ENCODE measurements at regions not wholly inside any gene's neighbourhood (a gene's known extent, or its start where the extent isn't known, plus 50 kb on each side); places are given as distances from the start of the nearest gene placed in this dataset.

GRCh38 chr6:10112871-10113549, 301.9 kb downstream of the TFAP2A start:
- TF ChIP-seq TAF1 (IDR thresholded peaks at IDR 0.05; ENCODE audit: borderline replicate concordance, insufficient read depth, low read length) (no peak), REST (IDR thresholded peaks at IDR 0.05; ENCODE audit: insufficient read depth in 1 of 2, low read depth in 2 of 2, low read length in 2 of 2) (no peak), FOXP2 (optimal IDR thresholded peaks at IDR 0.05; ENCODE audit: borderline replicate concordance, extremely low read depth, extremely low read length, insufficient read depth) (no peak), SIN3A (IDR thresholded peaks at IDR 0.05; ENCODE audit: borderline replicate concordance, insufficient read depth, low read length) (no peak), POLR2AphosphoS5 (IDR thresholded peaks at IDR 0.05; ENCODE audit: low read depth, low read length) (no peak)

DNA sequence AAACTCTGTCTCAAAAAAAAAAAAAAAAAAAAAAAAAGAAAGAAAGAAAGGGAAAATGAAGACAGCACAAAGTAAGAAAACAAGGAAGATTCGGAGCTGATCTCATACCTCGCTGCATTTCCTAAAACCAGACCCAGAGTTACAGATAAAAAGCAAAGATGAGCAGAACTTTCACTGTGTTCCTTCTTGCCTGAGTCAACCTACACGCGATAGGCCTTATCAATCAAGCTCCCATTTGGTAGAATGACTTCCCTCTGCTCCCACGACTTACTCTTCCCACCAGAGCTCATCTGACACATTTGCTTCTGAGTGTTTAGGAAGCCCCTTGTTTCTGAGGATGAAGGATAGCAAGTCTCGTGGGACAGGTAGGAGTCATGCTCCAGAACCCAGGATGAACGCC, 302.9 kb downstream of the TFAP2A start:
- TF ChIP-seq POLR2AphosphoS5 (IDR thresholded peaks at IDR 0.05; ENCODE audit: low read depth, low read length) (no peak), REST (IDR thresholded peaks at IDR 0.05; ENCODE audit: insufficient read depth in 1 of 2, low read depth in 2 of 2, low read length in 2 of 2) (no peak), SIN3A (IDR thresholded peaks at IDR 0.05; ENCODE audit: borderline replicate concordance, insufficient read depth, low read length) (no peak), FOXP2 (optimal IDR thresholded peaks at IDR 0.05; ENCODE audit: borderline replicate concordance, extremely low read depth, extremely low read length, insufficient read depth) (no peak), TAF1 (IDR thresholded peaks at IDR 0.05; ENCODE audit: borderline replicate concordance, insufficient read depth, low read length) (no peak)

DNA sequence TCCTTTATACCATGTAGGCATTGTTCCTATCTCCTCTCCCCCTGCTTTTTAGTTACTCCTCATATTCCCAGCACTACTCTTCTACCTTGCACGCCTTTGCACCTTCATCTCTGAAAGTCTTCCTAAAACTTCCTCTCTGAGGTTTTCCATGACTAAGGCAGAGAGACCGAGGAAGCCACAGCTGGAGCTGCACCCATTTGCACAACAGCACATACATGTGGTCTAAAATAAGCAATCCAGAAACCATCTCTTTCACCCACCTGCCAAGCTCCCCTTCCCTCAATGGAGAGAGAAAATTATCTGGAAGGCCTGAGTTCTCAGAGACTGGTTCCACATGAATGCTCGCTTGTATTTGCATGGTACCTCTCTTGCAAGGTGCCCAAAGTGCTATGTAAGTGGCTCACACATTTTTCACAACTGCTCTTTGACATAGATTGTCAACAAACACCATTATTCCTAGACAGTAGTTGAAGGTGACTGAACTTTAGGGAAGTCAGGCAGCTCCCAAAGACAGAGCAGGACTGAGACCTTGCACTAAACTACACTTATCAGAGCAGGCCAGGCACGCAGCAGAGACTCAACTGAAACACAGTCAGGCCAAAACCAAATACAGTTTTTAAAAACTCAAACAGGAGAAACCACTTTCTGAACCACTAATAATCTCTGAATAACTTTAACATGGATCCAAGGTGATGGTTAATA, 313.2 kb downstream of the TFAP2A start:
- TF ChIP-seq SIN3A (IDR thresholded peaks at IDR 0.05; ENCODE audit: borderline replicate concordance, insufficient read depth, low read length) (no peak), REST (IDR thresholded peaks at IDR 0.05; ENCODE audit: insufficient read depth in 1 of 2, low read depth in 2 of 2, low read length in 2 of 2) (no peak), FOXP2 (optimal IDR thresholded peaks at IDR 0.05; ENCODE audit: borderline replicate concordance, extremely low read depth, extremely low read length, insufficient read depth) (no peak), TAF1 (IDR thresholded peaks at IDR 0.05; ENCODE audit: borderline replicate concordance, insufficient read depth, low read length) (no peak), POLR2AphosphoS5 (IDR thresholded peaks at IDR 0.05; ENCODE audit: low read depth, low read length) (no peak)

GRCh38 chr6:10099529-10100140, 315.2 kb downstream of the TFAP2A start:
- no peak for TF ChIP-seq REST (IDR thresholded peaks at IDR 0.05; ENCODE audit: insufficient read depth in 1 of 2, low read depth in 2 of 2, low read length in 2 of 2)
- TF ChIP-seq FOXP2 (optimal IDR thresholded peaks at IDR 0.05; ENCODE audit: borderline replicate concordance, extremely low read depth, extremely low read length, insufficient read depth): no peak
- no peak for TF ChIP-seq SIN3A (IDR thresholded peaks at IDR 0.05; ENCODE audit: borderline replicate concordance, insufficient read depth, low read length)
- TF ChIP-seq TAF1 (IDR thresholded peaks at IDR 0.05; ENCODE audit: borderline replicate concordance, insufficient read depth, low read length): no peak
- TF ChIP-seq POLR2AphosphoS5 (IDR thresholded peaks at IDR 0.05; ENCODE audit: low read depth, low read length): no peak

All from PFSK-1 (cell line).